Right ventricle myocardium superior (tissue), 1 donor: ENCODE measurements at regions not wholly inside any gene's neighbourhood (a gene's known extent, or its start where the extent isn't known, plus 50 kb on each side); places are given as distances from the start of the nearest gene placed in this dataset.

ENCODE experiments used
- ATAC-seq: fragments of 200-7000 bp; cut with Tn5 transposase; one replicate; pipeline ENCODE4 v1.9.1; 2020; ENCODE audit warnings: mild to moderate bottlenecking; ENCODE audit not compliant: poor library complexity
- DNase-seq: peaks from one replicate; pipeline ENCODE4 v3.0.0-alpha.2; 2020
- intact Hi-C: fragments of 100-400 bp; cut with DNase I; formaldehyde crosslinking; loops from one replicate; pipeline ENCODE4 v1.11.2; 2022
- donor health status: DM: no; HTN: yes; CAD: no; lungs with severe emphysema.

- ATAC-seq (no peak), DNase-seq (no peak)
- intact Hi-C loops, result no loop called here
These were observed 233.5 kb downstream of the WDR11 start for GRCh38 chr10:121084675-121085070.

GRCh38 chr10:121085367-121085766 is 234.2 kb downstream of the WDR11 start:
- DNase-seq (no peak), ATAC-seq (no peak)
- intact Hi-C loops, result no loop called here

DNA sequence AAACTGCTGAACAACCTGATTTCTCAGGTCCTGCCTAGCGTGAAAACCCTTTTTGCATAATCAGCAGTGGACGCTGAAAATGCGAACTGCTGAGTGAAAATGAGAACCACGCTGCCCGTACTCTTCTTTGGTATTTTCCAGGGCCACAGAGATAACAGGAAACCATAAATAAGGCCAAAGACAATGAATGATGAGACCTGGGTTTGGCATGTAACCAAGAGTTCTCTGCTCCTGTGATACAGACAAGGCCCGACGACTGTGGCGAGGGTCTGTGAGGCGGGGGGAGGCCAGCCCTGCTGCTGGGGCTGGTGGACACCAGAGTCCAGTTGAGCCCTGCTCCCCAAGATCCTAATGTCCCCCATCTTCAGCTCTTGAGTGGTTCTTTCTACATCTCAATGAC is 236.0 kb downstream of the WDR11 start:
- ATAC-seq, result no peak
- no peak for DNase-seq

GRCh38 chr10:121087688-121088087 is 236.5 kb downstream of the WDR11 start:
- DNase-seq (no peak), ATAC-seq (no peak)
- intact Hi-C loops, result no loop called here

More for the DNA sequence above, 236.0 kb downstream of the WDR11 start:
- intact Hi-C loops, result no loop called here

DNA sequence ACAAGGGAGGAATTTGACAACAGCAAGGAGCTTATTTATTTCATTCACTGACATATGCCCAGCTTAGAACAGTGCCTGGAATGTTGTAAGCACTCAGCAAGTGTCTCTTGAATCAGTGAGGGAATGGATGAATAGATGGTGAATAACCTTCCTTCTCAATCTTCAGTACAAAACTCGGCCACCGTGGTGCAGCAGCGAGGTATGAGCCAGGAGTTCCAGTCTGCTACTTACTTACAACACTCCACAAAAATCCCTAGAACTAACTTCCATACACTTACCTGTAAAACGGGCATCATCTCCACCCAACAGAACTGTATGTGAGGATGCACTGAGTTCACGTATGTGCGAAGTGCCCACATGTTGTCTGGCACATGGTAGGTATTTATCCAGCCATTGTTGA is 237.4 kb downstream of the WDR11 start:
- intact Hi-C loops, result no loop called here
- no peak for DNase-seq
- ATAC-seq, result no peak

DNA sequence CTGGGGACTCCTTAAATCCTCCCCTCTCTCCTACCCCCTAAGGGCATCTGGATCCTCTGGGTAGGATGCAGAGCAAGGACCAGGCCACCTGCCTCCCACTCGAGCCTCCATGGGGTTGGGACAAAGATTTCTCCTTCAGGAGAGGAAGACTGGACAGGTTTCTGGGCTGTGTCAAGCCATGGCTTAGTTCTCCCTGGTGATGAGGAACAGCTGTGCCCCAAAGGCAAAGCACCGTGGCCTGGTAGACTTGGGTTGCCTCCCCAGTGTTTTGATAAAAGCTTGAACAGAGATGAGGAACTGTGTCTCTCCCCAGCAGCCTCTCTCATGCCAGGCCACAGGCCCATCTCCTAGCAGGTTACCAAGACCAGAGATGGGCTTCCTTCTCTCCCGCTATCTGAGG is 238.3 kb downstream of the WDR11 start:
- ATAC-seq (no peak), DNase-seq (no peak)
- intact Hi-C loops, result no loop called here

- DNase-seq, result no peak
- intact Hi-C loops, result no loop called here
- no peak for ATAC-seq
These were observed 241.0 kb downstream of the WDR11 start for GRCh38 chr10:121091961-121092719.

GRCh38 chr10:121092720-121093095 is 241.5 kb downstream of the WDR11 start:
- ATAC-seq, result no peak
- intact Hi-C loops, result no loop called here
- no peak for DNase-seq

GRCh38 chr10:121096617-121097431 is 245.7 kb downstream of the WDR11 start:
- intact Hi-C loops, result no loop called here
- DNase-seq (peak; percentile 88), ATAC-seq (peak; percentile 96)

DNA sequence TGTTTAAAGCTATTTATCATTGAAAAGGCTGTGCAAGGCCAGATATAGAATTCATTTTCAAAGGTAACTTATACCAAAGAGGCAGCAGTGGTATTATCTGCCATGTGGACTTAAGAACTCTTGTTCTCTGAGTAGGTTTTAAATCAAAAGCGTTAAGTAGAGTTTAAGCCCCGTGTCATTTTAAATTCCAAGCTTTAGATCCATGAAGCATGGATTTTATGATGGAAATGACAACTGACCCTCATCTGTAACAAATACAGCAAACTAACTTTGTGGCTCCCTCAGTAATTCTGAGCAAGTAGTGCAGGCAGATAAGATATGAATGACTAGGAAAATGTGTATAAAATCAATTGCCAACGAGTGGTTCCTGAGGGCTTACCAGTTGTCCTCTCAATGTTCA is 247.0 kb downstream of the WDR11 start:
- ATAC-seq, result no peak
- intact Hi-C loops, result no loop called here
- no peak for DNase-seq

GRCh38 chr10:121098751-121099150 is 247.6 kb downstream of the WDR11 start:
- intact Hi-C loops, result no loop called here
- DNase-seq (no peak), ATAC-seq (no peak)

DNA sequence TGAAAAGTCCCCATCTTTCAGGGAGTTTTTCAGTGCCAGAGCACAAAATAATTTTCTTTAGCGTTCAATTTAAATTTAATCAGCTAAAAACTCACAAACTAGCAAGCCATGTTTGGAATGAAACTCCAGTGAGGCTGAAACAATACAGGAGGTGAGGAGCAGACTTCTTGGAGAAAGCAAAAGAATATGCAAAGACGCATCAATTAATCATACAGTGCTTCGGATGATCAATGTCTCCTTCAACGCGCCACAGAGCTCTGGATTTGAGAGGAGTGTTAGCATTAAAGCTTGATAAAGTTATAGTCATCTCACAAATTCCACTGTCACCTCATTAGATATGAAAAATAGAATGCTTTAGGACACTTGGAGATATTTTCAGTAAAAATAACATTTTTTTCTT is 248.0 kb downstream of the WDR11 start:
- DNase-seq (no peak), ATAC-seq (no peak)
- intact Hi-C loops, result no loop called here

DNA sequence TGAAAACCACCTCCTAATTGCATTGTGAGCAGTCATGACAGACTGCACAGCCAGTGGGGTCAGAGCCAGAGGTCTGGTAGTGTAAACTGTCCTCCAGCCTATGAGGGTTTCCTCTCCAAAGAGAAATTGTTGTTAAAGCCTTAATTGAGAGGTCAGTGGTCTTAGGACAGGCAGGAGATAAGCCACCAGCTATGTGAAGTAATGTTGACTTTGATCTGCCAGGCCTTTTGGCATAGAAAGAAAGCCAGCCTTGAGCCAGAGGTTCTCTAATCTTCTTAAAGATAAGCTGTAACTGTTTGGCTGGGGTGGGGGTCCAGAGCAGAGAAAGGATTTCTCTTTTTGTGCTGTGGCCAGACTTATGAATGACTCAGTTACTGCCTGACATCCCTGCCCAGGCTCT is 248.4 kb downstream of the WDR11 start:
- intact Hi-C loops, result no loop called here
- no peak for DNase-seq
- ATAC-seq, result no peak

- DNase-seq (no peak), ATAC-seq (no peak)
- intact Hi-C loops, result no loop called here
These were observed 250.4 kb downstream of the WDR11 start for GRCh38 chr10:121101561-121101960.

- ATAC-seq (no peak), DNase-seq (no peak)
- intact Hi-C loops, result no loop called here
These were observed 251.5 kb downstream of the WDR11 start for GRCh38 chr10:121102706-121103105.

GRCh38 chr10:121104476-121105111 is 253.4 kb downstream of the WDR11 start:
- DNase-seq (no peak), ATAC-seq (no peak)
- intact Hi-C loops, result no loop called here

DNA sequence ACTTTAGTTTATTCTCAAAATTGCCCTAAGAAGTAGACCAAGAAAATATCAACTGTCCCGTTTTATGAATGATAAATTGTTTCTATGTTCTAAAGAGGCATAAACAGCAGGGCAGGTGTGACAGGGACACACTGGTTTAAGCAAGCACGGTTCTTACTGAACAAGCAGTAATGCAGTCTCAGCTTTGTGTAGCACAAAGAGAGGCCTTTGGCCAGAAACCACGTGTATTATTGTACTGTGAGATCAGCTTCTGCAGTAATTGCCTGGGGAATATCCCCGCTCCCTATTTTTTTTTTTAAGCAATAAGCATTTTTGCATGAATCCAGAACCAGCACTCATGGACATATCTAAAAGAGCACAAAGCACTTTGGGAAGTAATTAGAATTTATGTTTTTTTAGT is 255.4 kb downstream of the WDR11 start:
- no peak for ATAC-seq
- no peak for DNase-seq
- intact Hi-C loops, result no loop called here

DNA sequence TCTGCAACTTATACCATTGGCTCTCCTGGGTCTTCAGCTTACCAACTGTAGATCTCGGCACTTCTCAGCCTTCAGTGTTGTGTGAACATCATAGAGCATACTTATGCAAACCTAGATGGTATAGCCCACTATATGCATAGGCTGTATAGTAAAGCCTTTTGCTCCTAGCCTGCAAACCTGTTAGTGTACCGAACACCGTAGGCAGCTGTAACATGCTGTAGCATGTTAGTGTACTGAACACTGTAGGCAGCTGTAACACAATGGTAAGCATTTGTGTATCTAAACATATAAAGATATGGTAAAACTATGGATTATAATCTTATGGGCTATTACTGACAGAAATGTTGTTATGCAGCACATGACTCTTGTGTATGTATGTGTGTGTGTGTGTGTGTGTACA is 256.9 kb downstream of the WDR11 start:
- intact Hi-C loops, result no loop called here
- ATAC-seq (no peak), DNase-seq (no peak)

- intact Hi-C loops, result no loop called here
- DNase-seq (no peak), ATAC-seq (no peak)
These were observed 259.2 kb downstream of the WDR11 start for GRCh38 chr10:121110369-121110768.

GRCh38 chr10:121112136-121112535 is 261.0 kb downstream of the WDR11 start:
- DNase-seq (no peak), ATAC-seq (no peak)
- intact Hi-C loops, result no loop called here
